ENCODE measurements at regions not wholly inside any gene's neighbourhood (a gene's known extent, or its start where the extent isn't known, plus 50 kb on each side); places are given as distances from the start of the nearest gene placed in this dataset.

- H3K4me3 Mint-ChIP-seq (ENCODE audit: unreplicated experiment), result no peak overlapping the region
- Histone ChIP-seq H3K9me3 (no peaks in the 10 kb centered on the region), H3K4me3 (ENCODE audit: low read depth, low read length) (no peak overlapping the region), H3K4me1 (no peaks in the 10 kb centered on the region), H3K27me3 (replicated peaks; ENCODE audit: control insufficient read depth, insufficient read depth, low read length) (no peaks in the 10 kb centered on the region; the same call in 1 of the 2 replicates), H3K36me3 (ENCODE audit: control insufficient read depth, insufficient read depth, low read length) (no peaks in the 10 kb centered on the region)
- TF ChIP-seq CTCF (IDR thresholded peaks at IDR 0.05; ENCODE audit: insufficient read depth in 1 of 2, low read depth in 1 of 2, low read length in 1 of 2, severe bottlenecking in 1 of 2, unreplicated experiment in 1 of 2), result no peak
- peaks cover 2% of the 10 kb centered on the region for H3K27me3 Mint-ChIP-seq (ENCODE audit: insufficient read depth, unreplicated experiment)
- H3K27ac Mint-ChIP-seq (ENCODE audit: unreplicated experiment), result no peak overlapping the region
- H3K36me3 Mint-ChIP-seq (ENCODE audit: insufficient read depth, unreplicated experiment), result no peaks in the 10 kb centered on the region
- H3K9me3 Mint-ChIP-seq (ENCODE audit: unreplicated experiment), result peaks cover 10% of the 10 kb centered on the region
- no peak for DNase-seq
- no peaks in the 10 kb centered on the region for H3K4me1 Mint-ChIP-seq (ENCODE audit: low read depth, unreplicated experiment)
- intact Hi-C loops (cut with micrococcal nuclease; ENCODE audit: unreplicated experiment), result no loop called here
- ChIA-PET POLR2A (no interaction called here), CTCF (no interaction called here)
- no TSS peak for BruUV-seq (replicated peaks)
These were observed 87.2 kb upstream of the TPRG1 start for GRCh38 chr3:189084620-189085019.

GRCh38 chr3:189092547-189092946 lies 79.2 kb upstream of the TPRG1 start:
- intact Hi-C loops (cut with micrococcal nuclease; ENCODE audit: unreplicated experiment), result no loop called here
- Mint-ChIP-seq H3K36me3 (ENCODE audit: insufficient read depth, unreplicated experiment) (no peaks in the 10 kb centered on the region), H3K9me3 (ENCODE audit: unreplicated experiment) (peaks cover 10% of the 10 kb centered on the region), H3K27me3 (ENCODE audit: insufficient read depth, unreplicated experiment) (peaks cover 2% of the 10 kb centered on the region), H3K4me3 (ENCODE audit: unreplicated experiment) (no peak overlapping the region), H3K27ac (ENCODE audit: unreplicated experiment) (no peak overlapping the region), H3K4me1 (ENCODE audit: low read depth, unreplicated experiment) (no peaks in the 10 kb centered on the region)
- H3K27me3 ChIP-seq (replicated peaks; ENCODE audit: control insufficient read depth, insufficient read depth, low read length), result no peaks in the 10 kb centered on the region
- no peak overlapping the region for H3K4me3 ChIP-seq (ENCODE audit: low read depth, low read length)
- BruUV-seq (replicated peaks), result no TSS peak
- H3K4me1 ChIP-seq, result no peaks in the 10 kb centered on the region
- TF ChIP-seq CTCF (IDR thresholded peaks at IDR 0.05; ENCODE audit: insufficient read depth in 1 of 2, low read depth in 1 of 2, low read length in 1 of 2, severe bottlenecking in 1 of 2, unreplicated experiment in 1 of 2), result no peak
- H3K36me3 ChIP-seq (ENCODE audit: control insufficient read depth, insufficient read depth, low read length), result no peaks in the 10 kb centered on the region
- no peak for DNase-seq
- H3K9me3 ChIP-seq, result no peaks in the 10 kb centered on the region
- ChIA-PET CTCF (no interaction called here), POLR2A (no interaction called here)

GRCh38 chr3:189094539-189094938 lies 77.2 kb upstream of the TPRG1 start:
- H3K4me1 Mint-ChIP-seq (ENCODE audit: low read depth, unreplicated experiment), result no peaks in the 10 kb centered on the region
- Histone ChIP-seq H3K4me1 (no peaks in the 10 kb centered on the region), H3K4me3 (ENCODE audit: low read depth, low read length) (no peak overlapping the region), H3K27me3 (replicated peaks; ENCODE audit: control insufficient read depth, insufficient read depth, low read length) (no peaks in the 10 kb centered on the region), H3K36me3 (ENCODE audit: control insufficient read depth, insufficient read depth, low read length) (no peaks in the 10 kb centered on the region), H3K9me3 (no peaks in the 10 kb centered on the region)
- no peaks in the 10 kb centered on the region for H3K36me3 Mint-ChIP-seq (ENCODE audit: insufficient read depth, unreplicated experiment)
- no peak for DNase-seq
- CTCF ChIA-PET, result no interaction called here
- POLR2A ChIA-PET, result no interaction called here
- H3K27me3 Mint-ChIP-seq (ENCODE audit: insufficient read depth, unreplicated experiment), result no peaks in the 10 kb centered on the region
- no TSS peak for BruUV-seq (replicated peaks)
- TF ChIP-seq CTCF (IDR thresholded peaks at IDR 0.05; ENCODE audit: insufficient read depth in 1 of 2, low read depth in 1 of 2, low read length in 1 of 2, severe bottlenecking in 1 of 2, unreplicated experiment in 1 of 2), result no peak
- no peak overlapping the region for H3K4me3 Mint-ChIP-seq (ENCODE audit: unreplicated experiment)
- no peak overlapping the region for H3K27ac Mint-ChIP-seq (ENCODE audit: unreplicated experiment)
- no peaks in the 10 kb centered on the region for H3K9me3 Mint-ChIP-seq (ENCODE audit: unreplicated experiment)
- intact Hi-C loops (cut with micrococcal nuclease; ENCODE audit: unreplicated experiment), result no loop called here
